RWPE1 (cell line): ENCODE measurements at regions not wholly inside any gene's neighbourhood (a gene's known extent, or its start where the extent isn't known, plus 50 kb on each side); places are given as distances from the start of the nearest gene placed in this dataset.

Source experiments
- CTCF ChIA-PET: fragments of 350-600 bp; sonication (Branson Sonifier 250); formaldehyde crosslinking; extraction: SDS; loops from one replicate; lab custom pipeline; 2021; lab: Yijun Ruan, JAX
- POLR2A ChIA-PET: fragments of 400-600 bp; formaldehyde crosslinking; extraction: SDS; loops from one replicate; lab custom pipeline; 2020; ENCODE audit warnings: antibody characterized with exemption; ENCODE audit not compliant: low non-redundant PET; lab: Yijun Ruan, JAX
- DNase-seq: peaks from one replicate; pipeline ENCODE4 v3.0.0; 2012; ENCODE audit warnings: low spot score
- H3K27ac ChIP-seq: fragments of 450-650 bp; 2 replicates; pipeline ENCODE4 v1.5.1; 2017
- TF ChIP-seq, protein P1 (sequence below): fragments of 450-650 bp; conservative IDR thresholded peaks from 2 replicates; pipeline ENCODE4 v1.5.1; 2017; ENCODE audit warnings: low read depth, mild to moderate bottlenecking

DNA sequence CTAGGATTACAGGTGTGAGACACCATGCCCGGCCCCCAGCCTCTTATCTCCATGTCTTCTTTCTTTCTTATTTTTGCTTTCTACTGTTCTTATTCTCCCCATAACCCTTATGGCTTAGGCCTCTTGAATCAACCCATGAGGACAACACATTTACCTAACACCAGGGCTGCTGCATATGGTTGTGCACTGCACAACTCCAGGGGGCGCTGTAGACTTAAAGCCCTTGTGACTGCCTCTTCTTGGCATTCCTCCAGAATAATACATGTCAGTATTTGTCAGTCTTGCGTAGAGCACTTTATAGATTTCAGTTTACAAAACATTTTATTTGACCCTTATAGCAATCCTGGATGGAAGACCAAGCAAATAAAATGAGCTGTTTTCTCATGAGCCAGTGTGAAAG is 225.0 kb upstream of the SALL1 start:
- ChIA-PET POLR2A (no interaction called here), CTCF (interaction anchor here (0.7 kb wide), 1 partner anchor 262 kb away, joined by 3 read pairs; no protein-coding TSS in a partner anchor)
- DNase-seq, result no peak
- H3K27ac ChIP-seq, result no peak overlapping the region
- TF ChIP-seq, protein P1, sequence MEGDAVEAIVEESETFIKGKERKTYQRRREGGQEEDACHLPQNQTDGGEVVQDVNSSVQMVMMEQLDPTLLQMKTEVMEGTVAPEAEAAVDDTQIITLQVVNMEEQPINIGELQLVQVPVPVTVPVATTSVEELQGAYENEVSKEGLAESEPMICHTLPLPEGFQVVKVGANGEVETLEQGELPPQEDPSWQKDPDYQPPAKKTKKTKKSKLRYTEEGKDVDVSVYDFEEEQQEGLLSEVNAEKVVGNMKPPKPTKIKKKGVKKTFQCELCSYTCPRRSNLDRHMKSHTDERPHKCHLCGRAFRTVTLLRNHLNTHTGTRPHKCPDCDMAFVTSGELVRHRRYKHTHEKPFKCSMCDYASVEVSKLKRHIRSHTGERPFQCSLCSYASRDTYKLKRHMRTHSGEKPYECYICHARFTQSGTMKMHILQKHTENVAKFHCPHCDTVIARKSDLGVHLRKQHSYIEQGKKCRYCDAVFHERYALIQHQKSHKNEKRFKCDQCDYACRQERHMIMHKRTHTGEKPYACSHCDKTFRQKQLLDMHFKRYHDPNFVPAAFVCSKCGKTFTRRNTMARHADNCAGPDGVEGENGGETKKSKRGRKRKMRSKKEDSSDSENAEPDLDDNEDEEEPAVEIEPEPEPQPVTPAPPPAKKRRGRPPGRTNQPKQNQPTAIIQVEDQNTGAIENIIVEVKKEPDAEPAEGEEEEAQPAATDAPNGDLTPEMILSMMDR, result no peak

DNA sequence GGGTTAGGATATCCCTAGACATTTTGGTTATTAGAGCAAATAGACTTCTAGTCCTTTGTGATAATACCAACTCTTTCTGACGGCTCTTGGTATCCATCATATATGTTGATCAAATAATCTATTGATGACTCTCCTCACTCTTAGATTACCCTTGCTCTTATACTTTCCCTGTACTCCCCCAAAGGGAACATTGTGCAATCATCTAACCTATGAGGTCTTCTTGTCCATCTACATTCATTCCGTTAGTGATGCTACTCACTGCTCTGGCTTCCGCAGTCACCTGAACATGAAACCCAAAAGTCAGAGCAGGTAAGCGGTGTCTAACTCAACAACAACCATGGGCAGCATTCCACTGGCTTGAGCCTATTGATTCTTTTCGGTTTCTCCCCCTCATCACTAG is 223.7 kb upstream of the SALL1 start:
- TF ChIP-seq, protein P1, result no peak
- H3K27ac ChIP-seq, result no peak overlapping the region
- POLR2A ChIA-PET, result no interaction called here
- no peak for DNase-seq
- CTCF ChIA-PET, result interaction anchor here (0.6 to 0.7 kb wide), 3 partner anchors 9 to 45 kb away, joined by 3 to 5 read pairs (median 4); no protein-coding TSS in a partner anchor

DNA sequence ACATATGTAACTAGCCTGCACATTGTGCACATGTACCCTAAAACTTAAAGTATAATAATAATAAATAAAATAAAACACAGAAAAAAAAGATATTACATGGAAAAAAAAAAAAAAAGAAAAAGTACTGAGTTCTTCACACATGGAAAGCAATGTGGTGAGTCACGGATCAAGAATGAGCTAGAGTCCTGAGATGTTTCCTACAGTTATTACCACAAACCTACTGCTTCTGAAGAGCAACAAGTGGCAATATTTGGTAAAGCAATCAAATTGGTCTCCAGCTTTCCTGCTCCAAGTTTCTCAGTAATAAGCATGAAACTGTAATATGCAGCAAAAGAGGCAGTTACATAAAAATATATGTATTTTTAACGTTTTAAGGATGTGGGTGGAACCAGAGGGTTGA is 223.3 kb upstream of the SALL1 start:
- DNase-seq, result peak; percentile 39
- ChIA-PET POLR2A (no interaction called here), CTCF (interaction anchor here (0.7 kb wide), 2 partner anchors 9 to 46 kb away, joined by 3 to 4 read pairs; no protein-coding TSS in a partner anchor)
- no peak overlapping the region for H3K27ac ChIP-seq
- TF ChIP-seq, protein P1, result no peak

- ChIA-PET POLR2A (no interaction called here), CTCF (interaction anchor here (0.6 kb wide), 1 partner anchor 9 kb away, joined by 3 read pairs; no protein-coding TSS in a partner anchor)
- DNase-seq, result no peak
- H3K27ac ChIP-seq, result no peak overlapping the region
- TF ChIP-seq, protein P1, result no peak
Measured at GRCh38 chr16:51365715-51366114, 214.6 kb upstream of the SALL1 start.

- ChIA-PET POLR2A (no interaction called here), CTCF (no interaction called here)
- no peak for DNase-seq
- TF ChIP-seq, protein P1, result no peak
- H3K27ac ChIP-seq, result no peak overlapping the region
Measured at GRCh38 chr16:51359141-51359955, 208.3 kb upstream of the SALL1 start.

- ChIA-PET POLR2A (no interaction called here), CTCF (no interaction called here)
- TF ChIP-seq, protein P1, result no peak
- no peak overlapping the region for H3K27ac ChIP-seq
- no peak for DNase-seq
Measured at GRCh38 chr16:51357839-51358238, 206.8 kb upstream of the SALL1 start.
